ENCODE measurements at regions not wholly inside any gene's neighbourhood (a gene's known extent, or its start where the extent isn't known, plus 50 kb on each side); places are given as distances from the start of the nearest gene placed in this dataset.

DNA sequence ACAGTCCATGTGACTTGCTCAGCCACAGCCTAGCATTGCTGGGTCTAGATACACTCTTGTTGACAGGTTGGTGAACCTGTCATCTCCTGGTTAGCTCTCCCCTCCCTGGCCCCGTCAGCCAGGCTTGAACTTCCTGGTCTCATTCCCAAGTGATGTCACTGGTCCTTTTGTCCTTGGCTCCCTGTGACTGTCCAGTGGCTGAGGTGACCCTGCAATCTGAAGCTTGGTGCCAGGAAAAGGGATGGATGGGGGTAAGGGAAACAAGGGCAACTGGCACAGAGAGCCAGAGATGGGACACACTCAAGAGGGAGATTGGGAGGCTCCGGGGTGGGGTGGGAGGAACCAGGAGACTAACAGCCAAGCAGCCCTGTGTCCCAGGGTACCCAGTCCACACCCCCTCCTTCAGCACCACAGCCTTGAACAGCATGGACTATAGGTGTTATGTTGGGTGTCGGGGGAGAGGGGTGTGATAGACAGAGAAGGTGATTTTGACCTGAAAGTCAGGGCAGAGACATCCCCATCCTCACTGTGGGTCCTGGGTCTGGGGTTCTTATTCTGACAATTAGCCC is 63.8 kb upstream of the THY1 start:
- 64 to 69% (median 68%) methylated on average over 3 of the region's 3 CpGs for WGBS, 5 donors
- Histone ChIP-seq H3K4me1 (peaks cover 0 to 2% (median 1%) of the 10 kb centered on the region in 4 donors), H3K9me3 (no peaks in the 10 kb centered on the region), H3K27ac (no peak overlapping the region), H3K36me3 (no peaks in the 10 kb centered on the region), H3K4me3 (no peak overlapping the region), H3K27me3 (peaks cover 0 to 22% (median 0%) of the 10 kb centered on the region in 3 donors)
- intact Hi-C loops (cut with DNase I; ENCODE audit: low total_unique reads) = loop anchor here (10.0 kb wide), 1 partner anchor 618 kb away; no protein-coding TSS in a partner anchor
- TF ChIP-seq POLR2AphosphoS5 (IDR thresholded peaks at IDR 0.05) = no peak
- TF ChIP-seq EP300 (IDR thresholded peaks at IDR 0.05) = no peak
- TF ChIP-seq, protein P1, sequence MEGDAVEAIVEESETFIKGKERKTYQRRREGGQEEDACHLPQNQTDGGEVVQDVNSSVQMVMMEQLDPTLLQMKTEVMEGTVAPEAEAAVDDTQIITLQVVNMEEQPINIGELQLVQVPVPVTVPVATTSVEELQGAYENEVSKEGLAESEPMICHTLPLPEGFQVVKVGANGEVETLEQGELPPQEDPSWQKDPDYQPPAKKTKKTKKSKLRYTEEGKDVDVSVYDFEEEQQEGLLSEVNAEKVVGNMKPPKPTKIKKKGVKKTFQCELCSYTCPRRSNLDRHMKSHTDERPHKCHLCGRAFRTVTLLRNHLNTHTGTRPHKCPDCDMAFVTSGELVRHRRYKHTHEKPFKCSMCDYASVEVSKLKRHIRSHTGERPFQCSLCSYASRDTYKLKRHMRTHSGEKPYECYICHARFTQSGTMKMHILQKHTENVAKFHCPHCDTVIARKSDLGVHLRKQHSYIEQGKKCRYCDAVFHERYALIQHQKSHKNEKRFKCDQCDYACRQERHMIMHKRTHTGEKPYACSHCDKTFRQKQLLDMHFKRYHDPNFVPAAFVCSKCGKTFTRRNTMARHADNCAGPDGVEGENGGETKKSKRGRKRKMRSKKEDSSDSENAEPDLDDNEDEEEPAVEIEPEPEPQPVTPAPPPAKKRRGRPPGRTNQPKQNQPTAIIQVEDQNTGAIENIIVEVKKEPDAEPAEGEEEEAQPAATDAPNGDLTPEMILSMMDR (IDR thresholded peaks at IDR 0.05) = no peak
- TF ChIP-seq POLR2A (IDR thresholded peaks at IDR 0.05) = no peak
- DNase-seq = peak in 1 of 2 donors; percentile 23

DNA sequence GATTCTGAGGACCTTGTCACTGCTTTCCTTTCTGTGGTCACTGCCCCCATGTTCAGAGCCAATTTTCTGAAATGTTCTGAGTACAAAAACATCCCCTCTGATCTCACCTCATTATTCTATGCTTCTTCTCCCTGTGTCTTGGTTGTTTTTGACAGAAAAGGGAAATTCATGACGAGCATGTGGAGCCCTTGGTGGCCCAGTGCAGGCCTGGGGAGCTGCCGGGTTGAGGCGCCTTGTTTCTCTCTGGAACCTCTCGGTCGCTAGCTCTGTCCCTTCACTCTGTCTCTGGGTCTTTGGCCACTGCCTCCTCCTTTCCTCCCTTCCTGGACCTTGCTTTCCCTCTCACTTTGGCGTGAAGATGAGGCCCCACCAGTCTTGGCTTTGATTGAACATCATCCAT is 63.0 kb upstream of the THY1 start:
- H3K9me3 ChIP-seq = no peaks in the 10 kb centered on the region
- no peak overlapping the region for H3K27ac ChIP-seq
- H3K4me3 ChIP-seq = no peak overlapping the region
- peaks cover 0 to 22% (median 0%) of the 10 kb centered on the region in 3 donors for H3K27me3 ChIP-seq
- H3K4me1 ChIP-seq = peaks cover 0 to 10% (median 9%) of the 10 kb centered on the region in 4 donors
- intact Hi-C loops (cut with DNase I; ENCODE audit: low total_unique reads) = loop anchor here (10.0 kb wide), 1 partner anchor 619 kb away; no protein-coding TSS in a partner anchor
- 73 to 81% (median 79%) methylated on average over 4 to 5 of the region's 6 CpGs for WGBS, 5 donors
- no peaks in the 10 kb centered on the region for H3K36me3 ChIP-seq
- DNase-seq = no peak
- TF ChIP-seq POLR2AphosphoS5 (IDR thresholded peaks at IDR 0.05) (no peak), POLR2A (IDR thresholded peaks at IDR 0.05) (no peak), EP300 (IDR thresholded peaks at IDR 0.05) (no peak)
- TF ChIP-seq, protein P1 (IDR thresholded peaks at IDR 0.05) = no peak

DNA sequence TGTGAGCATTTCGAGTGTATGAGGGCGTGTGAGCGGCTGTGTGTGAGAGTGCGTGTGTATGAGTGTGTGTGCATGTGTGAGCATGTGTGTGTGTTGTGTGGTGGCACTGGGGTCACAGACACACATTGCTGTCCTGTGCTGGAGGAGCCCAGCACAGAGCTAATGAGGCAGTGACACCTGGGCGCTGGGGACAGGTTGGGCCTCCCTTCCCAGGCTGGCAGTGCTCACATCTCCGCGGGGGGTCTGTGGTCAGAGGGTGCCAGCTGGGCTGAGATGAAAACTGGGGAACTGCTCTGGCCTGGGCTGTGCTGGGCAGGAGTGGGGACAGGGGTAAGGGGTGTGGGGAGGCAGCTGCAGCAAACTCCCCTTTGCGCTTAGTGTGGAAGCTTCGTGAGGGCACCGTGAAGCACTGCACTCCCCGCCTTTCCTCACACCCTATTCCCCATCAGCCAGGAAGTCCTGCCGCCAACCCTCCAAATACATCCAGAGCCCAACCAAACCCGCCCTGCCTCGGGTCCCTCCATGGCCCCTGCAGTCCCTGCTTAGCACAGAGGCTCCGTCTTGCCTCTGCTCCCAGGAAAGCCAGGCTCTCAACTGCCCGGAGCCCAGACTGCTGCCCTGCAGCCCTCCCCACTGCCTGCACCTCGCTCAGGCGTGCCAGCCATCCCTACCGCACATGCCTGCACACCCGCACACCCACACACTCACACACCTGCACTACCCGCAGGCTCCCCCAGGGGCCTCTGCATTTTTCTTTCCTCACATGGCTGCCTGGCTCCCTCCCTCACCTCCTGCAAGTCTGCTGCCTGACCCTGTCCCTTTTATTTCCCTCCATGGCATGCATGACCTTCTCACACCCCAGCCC is 62.0 kb upstream of the THY1 start:
- Histone ChIP-seq H3K27me3 (peaks cover 0 to 22% (median 0%) of the 10 kb centered on the region in 3 donors), H3K27ac (no peak overlapping the region), H3K4me3 (no peak overlapping the region), H3K36me3 (no peaks in the 10 kb centered on the region), H3K4me1 (peaks cover 0 to 15% (median 13%) of the 10 kb centered on the region in 4 donors), H3K9me3 (no peaks in the 10 kb centered on the region)
- peak in 1 of 2 donors; percentile 24 for DNase-seq
- intact Hi-C loops (cut with DNase I; ENCODE audit: low total_unique reads) = loop anchor here (10.0 kb wide), 1 partner anchor 620 kb away; no protein-coding TSS in a partner anchor
- TF ChIP-seq, protein P1 (IDR thresholded peaks at IDR 0.05) = no peak
- TF ChIP-seq EP300 (IDR thresholded peaks at IDR 0.05) = no peak
- no peak for TF ChIP-seq POLR2AphosphoS5 (IDR thresholded peaks at IDR 0.05)
- WGBS, 5 donors = 73 to 79% (median 76%) methylated on average over 17 to 21 of the region's 21 CpGs

- Histone ChIP-seq H3K27ac (no peak overlapping the region), H3K27me3 (peaks cover 0 to 16% (median 0%) of the 10 kb centered on the region in 3 donors), H3K4me1 (peaks cover 0 to 15% (median 13%) of the 10 kb centered on the region in 4 donors), H3K36me3 (no peaks in the 10 kb centered on the region), H3K4me3 (no peak overlapping the region), H3K9me3 (no peaks in the 10 kb centered on the region)
- TF ChIP-seq EP300 (IDR thresholded peaks at IDR 0.05) (no peak), POLR2AphosphoS5 (IDR thresholded peaks at IDR 0.05) (no peak), POLR2A (IDR thresholded peaks at IDR 0.05) (no peak)
- TF ChIP-seq, protein P1 (IDR thresholded peaks at IDR 0.05) = no peak
- 79 to 88% (median 87%) methylated on average over 9 of the region's 9 CpGs for WGBS, 5 donors
- DNase-seq = no peak
- intact Hi-C loops (cut with DNase I; ENCODE audit: low total_unique reads) = loop anchor here (10.0 kb wide), 1 partner anchor 621 kb away; no protein-coding TSS in a partner anchor
These were observed 61.0 kb upstream of the THY1 start for GRCh38 chr11:119483881-119484371.
